ENCODE measurements at regions not wholly inside any gene's neighbourhood (a gene's known extent, or its start where the extent isn't known, plus 50 kb on each side); places are given as distances from the start of the nearest gene placed in this dataset.

- TF ChIP-seq CTCF (IDR thresholded peaks at IDR 0.05) = no peak
- Histone ChIP-seq H3K4me3 (no peak overlapping the region), H3K27ac (no peak overlapping the region)
- no peak for DNase-seq (ENCODE audit: low spot score)
These were observed 53.1 kb downstream of the ATXN3L start for GRCh38 chrX:13266641-13267345.

DNA sequence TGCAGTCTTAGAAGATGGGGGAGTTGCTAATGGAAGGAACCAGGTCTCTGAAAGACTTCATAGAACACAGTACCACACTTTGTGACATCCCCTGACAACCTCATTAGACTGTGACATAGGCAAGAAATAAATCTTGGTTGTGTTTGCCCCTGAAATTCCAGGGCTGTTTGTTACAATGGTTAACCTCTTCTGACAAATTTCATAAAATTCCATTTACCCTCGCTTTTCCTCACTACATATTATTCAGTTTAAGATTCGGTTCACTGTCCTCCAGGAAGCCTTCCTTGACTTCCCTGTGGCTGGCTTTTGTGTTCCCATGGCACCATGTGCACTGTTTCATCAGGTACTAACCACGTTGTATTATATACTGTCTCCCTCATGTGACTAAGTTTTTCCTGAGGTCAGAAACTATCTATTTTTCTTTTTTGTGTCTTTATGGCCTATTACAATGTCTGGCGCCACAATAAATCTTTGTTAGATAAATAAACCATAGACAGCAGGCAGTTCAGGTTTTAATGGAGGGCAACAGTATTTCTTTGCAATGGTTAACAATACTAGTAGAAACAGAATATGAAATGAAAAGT is 54.2 kb downstream of the ATXN3L start:
- DNase-seq (ENCODE audit: low spot score) = no peak

DNA sequence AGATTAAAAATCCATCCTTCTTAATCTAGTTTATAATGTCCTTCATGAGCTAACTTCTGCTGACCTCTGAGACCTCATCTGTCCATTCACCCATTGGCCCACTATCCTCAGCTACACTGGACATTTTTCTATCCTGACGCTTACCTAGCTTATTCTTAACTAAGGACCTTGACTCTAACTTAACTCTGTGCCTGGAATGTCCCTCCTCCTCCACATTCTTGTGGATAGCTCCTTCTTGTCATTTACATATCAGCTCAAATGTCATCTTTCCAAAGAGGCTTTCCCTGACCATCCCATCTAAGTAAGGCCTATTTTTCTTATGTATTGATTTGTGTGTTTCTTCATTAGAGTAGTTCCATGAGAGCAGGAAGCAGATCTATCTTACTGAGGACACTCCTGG is 54.7 kb downstream of the ATXN3L start:
- H3K4me3 ChIP-seq = no peak overlapping the region
- TF ChIP-seq CTCF (IDR thresholded peaks at IDR 0.05) = no peak
- no peak for DNase-seq (ENCODE audit: low spot score)
- H3K27ac ChIP-seq = no peak overlapping the region

More for the DNA sequence above, 54.2 kb downstream of the ATXN3L start:
- no peak for TF ChIP-seq CTCF (IDR thresholded peaks at IDR 0.05)
- Histone ChIP-seq H3K27ac (no peak overlapping the region), H3K4me3 (no peak overlapping the region)

DNA sequence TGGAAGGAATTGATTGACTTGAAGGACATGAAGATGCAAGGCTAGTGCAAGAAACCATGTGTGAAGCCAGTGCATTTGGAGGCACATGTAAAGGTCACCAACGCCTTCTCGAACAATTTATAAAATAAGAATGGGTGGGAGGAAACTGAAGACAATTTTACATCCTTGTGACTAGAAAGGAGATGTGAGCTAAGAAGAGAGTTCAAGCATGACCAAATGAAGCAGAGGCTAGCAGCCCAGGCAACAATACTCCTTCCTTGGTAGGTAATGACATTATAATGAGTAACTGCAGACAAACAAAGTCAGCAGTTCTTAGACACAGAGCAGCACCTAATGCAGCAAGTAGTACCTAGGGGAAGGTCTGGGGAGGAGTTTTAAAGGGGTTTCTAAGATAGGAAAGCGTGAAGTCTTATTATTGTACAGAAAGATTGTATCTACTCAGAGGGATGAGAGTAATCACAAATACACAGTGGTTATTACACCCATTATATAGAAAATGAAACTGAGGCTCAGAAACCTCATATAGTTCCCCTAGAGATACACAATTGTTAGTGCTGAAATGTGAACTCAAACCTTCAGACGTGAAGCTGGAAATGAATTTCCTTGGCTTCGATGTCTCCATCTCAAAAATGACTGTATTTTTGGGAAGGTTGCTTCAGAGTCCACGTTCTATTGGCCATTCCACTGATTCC is 56.1 kb downstream of the ATXN3L start:
- no peak for TF ChIP-seq CTCF (IDR thresholded peaks at IDR 0.05)
- DNase-seq (ENCODE audit: low spot score) = no peak
- H3K4me3 ChIP-seq = no peak overlapping the region
- H3K27ac ChIP-seq = no peak overlapping the region

- Histone ChIP-seq H3K4me3 (no peak overlapping the region), H3K27ac (no peak overlapping the region)
- no peak for DNase-seq (ENCODE audit: low spot score)
- no peak for TF ChIP-seq CTCF (IDR thresholded peaks at IDR 0.05)
These were observed 58.5 kb downstream of the ATXN3L start for GRCh38 chrX:13261348-13261747.

DNA sequence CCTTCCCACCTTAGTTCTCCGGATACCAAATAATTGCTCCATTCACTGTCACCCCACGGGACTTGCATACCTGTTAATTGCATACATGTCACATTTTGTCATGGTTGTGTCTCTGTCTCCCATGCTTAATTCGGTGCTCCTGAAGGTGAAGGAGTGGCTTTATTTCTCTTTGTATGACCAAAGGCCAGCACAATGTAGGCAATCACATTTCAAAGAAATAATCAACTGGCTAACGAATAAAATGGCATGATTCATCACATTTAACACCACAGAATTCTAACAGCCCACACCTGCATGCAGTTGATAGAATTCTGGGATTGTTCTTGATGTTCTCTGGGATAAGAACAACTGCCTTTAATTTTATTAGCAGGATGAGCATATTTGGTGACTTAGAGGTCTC is 59.3 kb downstream of the ATXN3L start:
- DNase-seq (ENCODE audit: low spot score) = no peak
- no peak for TF ChIP-seq CTCF (IDR thresholded peaks at IDR 0.05)
- Histone ChIP-seq H3K27ac (no peak overlapping the region), H3K4me3 (no peak overlapping the region)

All from coronary artery (tissue), 2 donors.